ENCODE measurements at regions not wholly inside any gene's neighbourhood (a gene's known extent, or its start where the extent isn't known, plus 50 kb on each side); places are given as distances from the start of the nearest gene placed in this dataset.

DNA sequence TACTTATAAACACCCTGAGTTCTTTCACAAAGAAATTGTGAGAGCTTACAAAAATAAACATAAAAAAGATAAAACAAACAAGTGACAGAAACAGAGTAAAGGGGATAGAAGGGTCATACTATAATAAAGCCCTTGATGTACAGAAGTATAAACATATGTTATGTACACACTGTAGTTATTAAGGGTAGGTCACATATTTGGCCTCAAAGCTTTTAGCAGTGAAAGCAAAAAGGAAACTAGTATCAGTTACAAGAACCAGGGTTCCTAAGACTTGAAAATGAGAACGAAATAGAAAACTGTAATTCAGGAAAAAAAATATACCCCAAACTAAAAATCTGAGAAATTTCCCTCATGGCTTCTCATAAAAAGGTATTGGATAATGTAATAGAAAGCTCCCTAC, 380.6 kb downstream of the HDGFL1 start:
- DNase-seq, result no peak

DNA sequence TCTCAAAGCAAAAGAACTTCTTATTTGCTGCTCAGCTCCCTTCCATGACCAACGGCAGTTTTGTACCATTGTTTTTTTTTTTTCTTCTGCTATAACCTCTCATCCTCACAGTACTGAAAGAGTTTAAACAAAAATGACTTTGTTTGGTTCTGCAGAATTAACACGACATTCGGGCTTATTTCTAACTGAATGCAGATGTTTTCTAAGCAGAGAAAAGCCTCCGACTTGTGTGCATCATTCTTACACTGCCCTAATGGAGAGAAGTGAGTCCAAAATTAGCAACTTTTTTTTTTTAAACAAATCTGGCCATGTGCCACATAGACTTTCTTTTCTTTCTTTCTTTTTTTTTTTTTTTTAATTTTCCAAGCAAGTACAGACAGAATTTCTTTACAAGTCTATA, 382.7 kb downstream of the HDGFL1 start:
- no peak for DNase-seq

DNA sequence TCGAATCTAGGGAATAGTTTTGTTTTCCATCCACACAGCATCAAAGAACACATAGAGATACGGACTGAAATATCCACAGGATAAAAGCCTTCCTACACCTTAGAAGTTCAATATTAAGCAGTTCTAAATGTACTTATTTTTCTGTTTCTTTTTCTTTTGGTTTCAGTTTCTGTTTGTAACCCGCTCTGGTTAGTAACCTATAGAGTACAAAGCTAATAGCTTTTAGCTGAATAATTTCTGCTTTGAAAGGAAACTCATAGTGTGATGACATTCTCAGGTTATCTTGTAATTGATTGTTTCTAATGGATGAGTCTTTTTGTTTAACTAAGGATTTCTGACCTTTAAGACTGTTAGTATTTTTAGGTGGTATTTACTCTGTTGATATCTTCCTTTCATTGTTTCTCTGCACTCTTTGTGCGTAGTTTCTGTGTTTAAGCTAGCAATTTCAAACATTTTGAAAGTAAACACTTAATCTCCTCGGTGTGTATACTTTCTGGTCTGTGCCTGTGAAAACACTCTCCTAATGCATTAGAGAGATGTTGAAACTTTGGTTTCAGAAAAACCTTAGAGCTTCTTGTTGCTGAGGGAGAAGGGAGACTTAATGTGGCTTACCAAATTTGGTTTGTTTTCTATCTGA, 385.5 kb downstream of the HDGFL1 start:
- no peak for DNase-seq

DNA sequence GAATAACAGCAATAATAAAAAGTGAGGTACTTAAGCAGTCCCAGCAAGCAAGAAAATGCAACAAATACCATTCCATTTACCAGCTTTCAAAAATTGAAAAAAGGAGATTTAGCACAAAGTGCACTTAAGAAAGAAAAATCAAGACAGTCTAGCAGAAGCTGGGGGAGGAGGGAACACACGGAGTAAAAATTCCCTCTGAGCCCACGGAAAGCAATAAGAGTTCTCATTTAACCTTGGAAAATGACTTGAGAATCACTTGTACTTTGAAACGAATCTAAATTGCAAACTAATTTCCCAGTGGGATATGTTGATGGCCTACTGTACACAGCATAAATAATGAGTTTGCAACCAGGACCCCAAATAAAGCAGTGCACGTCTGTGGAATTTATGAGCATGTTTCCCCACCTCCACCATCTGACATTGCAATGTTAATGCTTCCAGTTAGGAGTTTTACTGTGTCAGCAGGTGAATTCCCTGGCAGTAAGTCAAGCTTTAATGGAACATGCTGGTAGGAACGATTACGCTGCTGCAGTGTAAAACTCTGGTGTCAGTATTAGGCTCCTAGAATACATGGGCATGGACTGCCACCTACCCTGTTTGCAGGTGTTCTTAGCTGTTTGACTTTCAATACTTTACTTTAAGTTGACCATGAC, 386.8 kb downstream of the HDGFL1 start:
- DNase-seq, result no peak

DNA sequence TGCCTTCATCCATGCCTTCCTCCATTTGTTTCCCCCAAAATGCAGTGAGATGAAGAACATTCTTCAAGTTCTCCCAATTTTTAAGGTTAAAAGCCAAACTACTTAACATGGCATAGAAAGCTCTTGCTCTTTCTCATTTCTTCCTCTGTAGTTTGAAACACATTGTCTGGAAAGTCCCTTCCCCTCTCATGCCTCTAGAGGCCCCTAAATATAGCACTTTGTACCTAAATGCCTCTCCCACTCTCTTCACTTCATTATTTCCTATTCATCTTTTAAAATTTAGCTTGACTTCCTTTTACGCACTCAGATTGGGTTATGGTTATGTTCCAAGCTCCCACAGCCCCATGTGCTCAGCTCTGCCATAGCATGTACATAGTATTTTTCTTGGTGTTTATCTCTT, 389.3 kb downstream of the HDGFL1 start:
- DNase-seq, result no peak

DNA sequence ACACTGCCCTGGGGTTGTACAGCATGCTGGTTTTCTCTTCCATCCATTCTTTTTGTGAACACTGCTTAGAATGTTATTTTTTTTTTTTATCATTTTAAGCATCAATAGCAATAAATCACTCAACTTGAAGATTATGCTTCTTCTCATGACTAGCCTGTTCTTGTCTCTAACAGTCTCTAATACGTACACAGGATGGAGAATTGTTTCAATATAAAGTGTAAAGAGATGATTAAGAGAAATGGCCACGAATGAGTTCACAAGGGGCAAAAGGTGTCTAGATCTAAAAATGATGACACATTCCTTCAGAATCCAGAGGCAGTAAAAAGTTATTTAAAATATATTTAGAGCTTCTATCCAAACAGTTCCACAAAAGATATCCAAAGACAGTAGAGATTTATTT, 390.2 kb downstream of the HDGFL1 start:
- no peak for DNase-seq

DNA sequence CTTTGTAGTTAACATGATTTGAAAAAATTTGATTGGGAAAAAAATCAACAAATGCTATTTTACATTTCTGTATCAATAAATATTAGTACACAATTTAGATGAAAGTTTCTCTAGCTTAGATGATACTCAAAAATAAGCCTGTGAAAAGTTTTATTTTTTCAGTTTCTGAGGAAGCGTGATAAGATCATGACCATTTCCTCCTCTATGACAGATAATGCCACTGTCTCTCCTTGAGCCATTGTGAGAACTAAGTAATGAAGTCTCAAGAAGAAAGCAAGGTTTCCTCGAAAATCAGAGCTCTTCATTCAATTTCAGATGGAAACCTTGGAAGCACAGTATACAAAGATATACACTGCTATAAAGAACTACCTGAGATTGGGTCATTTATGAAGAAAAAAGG, 395.0 kb downstream of the HDGFL1 start:
- DNase-seq, result no peak

DNA sequence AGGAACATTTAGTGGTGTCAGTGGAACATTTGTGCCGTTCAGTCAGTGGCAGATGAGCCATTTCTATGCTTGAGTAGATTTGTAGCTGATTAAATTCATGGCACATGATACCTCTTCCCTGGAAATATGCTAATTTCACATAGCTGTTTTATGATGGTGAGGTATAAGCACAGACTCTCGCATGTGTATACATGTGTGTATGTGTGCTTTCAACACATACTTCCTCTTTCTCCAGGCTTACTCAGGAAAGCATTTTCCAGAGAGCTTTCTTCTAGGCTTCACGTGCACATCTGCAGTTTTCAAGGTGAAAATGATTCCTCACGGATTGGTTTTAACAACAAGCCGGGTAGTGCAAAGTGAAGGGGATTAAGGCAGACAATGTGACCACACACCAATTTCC, 396.5 kb downstream of the HDGFL1 start:
- DNase-seq, result no peak

DNA sequence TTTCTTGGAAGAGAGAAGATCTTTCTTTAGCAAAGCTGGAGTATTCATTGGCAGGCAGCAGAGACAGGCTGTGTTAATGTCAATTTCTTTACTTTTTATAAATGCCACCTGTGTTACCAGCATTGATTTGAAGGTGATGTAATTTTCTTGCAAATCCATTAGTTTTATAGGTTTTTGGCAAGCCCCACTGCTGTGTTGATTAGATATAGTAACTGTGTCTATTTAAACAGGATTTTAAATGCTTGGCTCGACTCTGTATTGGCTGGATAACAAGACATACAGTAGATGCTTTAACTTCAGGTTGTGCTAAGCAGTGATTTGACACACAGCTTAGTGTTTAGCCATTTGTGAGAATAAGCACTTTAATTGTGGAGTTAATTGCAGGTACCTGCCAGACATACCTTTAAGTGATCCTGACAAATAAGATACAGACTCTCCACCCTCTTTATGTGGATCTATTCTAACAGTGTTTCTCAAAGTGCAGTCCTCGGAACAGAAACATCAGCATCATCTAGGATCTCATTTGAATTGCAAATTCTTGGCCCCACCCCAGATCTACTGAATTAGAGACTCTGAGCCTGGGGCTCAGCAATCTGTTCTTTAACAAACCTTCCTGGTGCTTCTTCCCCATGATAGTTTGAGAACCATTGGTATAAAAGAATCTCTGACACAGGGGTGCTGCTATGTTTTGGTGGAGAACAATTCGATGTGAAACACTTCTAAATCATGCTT, 397.5 kb downstream of the HDGFL1 start:
- no peak for DNase-seq

DNA sequence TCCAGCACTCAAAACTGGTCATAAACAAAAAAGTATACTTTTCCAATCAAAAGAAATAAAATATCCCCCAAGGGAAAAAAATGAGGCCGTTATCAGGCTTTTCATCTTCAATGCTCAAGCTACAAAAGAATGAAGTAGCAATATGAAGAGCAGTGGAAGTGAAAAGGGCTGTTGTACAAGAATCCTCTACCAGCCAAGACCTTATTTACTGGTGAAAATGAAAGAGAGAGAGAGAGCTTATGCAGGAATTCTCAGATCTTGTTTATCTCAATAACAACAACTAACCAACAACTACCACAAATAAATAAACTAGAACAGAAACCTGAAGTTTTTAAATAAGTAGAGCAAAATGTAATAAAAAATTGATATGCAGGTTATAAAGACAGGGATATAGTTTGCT, 400.6 kb downstream of the HDGFL1 start:
- no peak for DNase-seq

DNA sequence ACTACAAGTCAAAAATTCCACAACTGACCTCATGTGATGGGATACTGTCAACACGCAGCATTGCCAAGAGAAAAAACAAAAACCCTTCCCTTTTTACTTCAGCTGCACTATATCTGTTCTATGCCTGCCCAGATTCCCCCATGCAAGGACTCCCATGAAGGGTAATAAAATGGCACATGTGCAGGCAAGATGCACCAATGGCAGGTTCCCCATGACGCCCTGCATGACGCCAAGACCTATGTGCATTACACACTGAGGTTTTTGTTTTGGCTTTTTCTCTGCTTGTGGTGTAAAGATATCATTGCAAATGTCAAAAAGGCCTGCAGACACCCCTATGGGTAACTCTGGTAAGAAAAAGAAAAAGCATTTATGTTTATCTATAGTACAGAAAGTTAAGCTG, 403.4 kb downstream of the HDGFL1 start:
- DNase-seq, result no peak

DNA sequence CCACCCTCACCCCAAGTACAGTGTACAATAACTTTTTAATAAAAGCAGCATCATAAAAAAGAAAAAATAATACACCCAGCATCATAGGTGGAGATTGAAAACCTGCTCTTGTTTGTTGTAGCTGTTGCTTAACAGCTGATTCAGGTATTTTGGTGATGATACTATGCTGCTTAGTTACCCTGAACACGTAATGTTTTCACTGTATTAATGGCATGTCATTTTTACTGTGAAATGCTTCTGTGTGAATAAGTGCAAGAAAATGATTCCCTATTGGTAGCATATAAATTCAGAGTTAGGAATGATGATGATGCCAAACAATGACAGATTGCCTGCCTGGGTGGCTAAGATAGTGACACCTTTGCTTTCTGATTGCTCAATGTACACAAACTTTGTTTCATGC, 405.7 kb downstream of the HDGFL1 start:
- no peak for DNase-seq

DNA sequence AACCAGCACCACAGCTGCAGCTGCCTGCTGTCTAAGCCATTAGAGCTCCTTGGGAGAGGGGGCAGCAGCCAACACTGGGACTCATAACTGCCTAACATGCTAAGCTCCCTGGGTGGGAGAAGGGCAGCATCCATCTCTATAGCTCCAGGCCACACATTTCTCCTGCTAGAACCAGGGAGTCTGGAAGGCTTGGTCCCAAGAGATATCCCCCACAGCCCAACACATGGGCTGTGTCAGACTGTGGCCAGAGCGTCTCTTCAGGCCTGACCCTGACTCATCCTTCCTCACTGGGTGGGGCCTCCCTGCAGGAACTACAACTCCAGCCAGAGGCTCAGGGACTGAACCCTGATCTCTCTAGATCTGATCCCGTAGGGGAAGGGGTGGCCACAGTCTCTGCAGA, 411.1 kb downstream of the HDGFL1 start:
- no peak for DNase-seq

DNA sequence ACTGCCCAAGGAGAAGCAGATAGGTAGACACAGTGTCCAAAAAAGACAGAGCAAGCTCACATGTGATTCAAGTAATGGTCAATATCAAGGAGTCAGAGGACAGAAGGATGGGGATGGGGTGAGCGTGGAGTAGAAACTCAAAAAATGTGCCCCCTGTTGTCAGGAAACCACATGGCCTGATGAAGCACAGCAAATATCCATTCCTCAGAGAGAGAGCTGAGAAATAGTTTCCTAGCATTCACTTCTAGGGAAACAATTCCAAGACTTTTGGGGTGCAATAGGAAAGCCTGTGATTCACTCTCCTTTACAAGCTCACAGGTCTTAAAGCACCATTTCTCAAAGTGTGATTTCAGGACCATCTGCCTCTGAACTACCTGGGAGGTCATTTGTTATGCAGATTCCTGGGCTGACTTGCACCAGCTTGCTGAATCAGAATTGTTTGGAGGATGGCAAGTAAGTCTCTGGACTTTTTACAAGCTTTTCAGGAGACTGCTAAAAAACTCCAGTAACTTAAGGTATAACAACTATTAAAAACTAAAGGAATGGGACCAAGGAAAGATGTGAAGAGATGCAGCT, 432.8 kb downstream of the HDGFL1 start:
- DNase-seq, result no peak

DNA sequence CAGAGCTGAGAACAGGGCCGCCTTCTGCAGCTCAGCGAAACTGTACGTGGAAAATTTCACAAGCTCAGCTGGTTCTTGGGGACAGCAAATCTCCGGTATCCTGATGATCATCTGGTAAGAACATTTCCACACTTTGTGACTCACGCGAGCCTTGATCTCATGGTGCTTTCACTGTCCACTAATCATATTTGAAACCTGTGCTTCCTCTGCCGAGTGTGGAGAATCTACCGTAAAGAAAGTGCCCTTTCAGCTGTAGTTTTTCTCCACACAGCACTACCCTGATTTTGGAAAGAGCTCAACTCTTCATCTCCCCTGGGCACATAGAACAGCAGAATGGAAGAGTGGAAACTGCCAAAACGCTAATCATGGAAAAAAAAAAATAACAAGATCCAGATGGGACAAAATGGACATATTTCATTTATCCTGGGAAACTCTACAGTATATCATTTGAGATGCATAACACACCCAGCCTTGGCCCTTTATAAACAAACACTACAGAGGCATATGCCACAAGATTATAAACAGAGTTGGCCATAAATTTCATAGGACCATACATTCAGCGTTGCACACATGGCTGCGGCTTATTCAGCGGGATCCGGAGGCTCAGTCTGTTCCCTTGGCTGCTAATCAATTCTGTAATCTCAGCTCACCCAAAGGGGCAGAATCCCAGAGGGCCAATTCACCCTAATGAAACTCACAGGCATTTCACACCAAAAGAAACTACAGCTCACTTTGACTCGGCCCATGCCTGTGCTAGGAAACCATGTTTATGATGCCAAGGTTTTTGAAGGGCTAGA, 434.5 kb downstream of the HDGFL1 start:
- no peak for DNase-seq

DNA sequence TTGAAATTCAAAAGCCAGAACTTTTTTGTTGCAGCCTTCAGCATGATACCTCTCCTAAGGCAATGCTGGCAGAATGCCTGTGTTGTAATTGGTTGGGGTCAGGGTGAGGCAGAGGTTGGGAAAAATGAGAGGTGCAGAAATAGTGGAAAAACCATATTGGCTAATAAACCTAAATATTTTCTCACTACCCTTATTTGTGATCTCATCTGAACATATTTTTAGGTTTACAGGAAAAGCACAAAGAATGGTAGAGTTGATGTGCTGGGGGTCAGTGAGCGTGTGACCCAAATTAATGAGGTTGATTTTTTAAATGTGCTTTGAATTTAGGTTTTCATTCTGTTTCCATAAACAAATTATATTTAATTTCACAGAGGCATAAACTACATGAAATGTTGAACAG, 437.3 kb downstream of the HDGFL1 start:
- DNase-seq, result no peak

DNA sequence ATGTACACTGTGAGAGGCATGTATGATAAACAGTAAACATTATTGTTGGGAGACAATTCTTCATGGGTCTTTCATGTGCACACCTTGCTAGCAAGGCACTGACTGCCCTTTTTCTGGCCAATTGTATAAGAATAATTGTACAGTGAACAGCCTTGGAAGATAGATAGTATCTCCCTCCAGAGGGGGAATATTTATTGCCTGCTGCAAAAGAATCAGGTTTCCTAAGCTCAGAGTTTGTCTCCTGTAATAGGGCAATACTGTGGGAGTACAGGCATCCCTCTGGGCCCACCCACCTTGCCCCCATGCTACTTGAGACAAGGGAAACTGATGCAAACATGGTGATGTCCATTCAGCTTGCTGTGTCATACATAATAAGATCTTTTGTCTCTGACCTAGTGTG, 442.2 kb downstream of the HDGFL1 start:
- DNase-seq, result no peak

DNA sequence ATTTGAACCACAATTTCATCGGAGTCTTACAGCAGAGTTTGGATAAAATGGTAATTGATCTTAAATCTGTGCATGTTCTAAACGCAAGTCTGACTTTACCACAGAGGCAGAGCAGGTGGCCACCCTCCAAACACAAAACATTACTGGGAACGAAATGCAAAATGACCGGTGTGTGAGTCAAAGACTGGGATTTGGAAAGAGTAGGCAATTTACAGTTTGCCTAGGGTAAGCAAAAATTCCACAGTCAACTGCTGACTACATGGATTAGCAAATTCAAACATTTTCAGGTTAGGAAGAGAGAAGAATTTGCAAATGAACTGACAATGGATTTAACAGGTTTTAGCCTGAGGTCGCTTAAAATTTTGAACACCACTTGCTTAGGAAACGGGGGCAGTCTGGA, 444.4 kb downstream of the HDGFL1 start:
- no peak for DNase-seq

DNA sequence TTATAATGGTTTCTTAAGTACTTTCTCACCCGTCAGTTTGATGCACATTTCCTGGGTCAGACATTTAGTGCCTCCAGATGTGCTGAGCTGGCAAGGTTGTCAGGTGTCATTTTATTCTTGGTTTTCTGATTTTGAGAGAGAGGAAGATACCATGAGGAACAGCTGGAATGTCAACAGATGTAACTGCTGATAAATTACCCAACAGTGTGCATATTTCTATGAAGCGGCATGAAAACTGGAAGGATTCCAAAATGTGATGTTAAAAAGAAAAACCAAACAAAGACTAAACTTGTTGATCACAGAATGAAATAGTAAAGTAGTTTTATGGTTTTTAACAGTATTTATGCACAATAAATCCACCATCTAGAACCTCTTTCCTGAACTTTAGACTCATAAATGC, 447.3 kb downstream of the HDGFL1 start:
- no peak for DNase-seq

DNA sequence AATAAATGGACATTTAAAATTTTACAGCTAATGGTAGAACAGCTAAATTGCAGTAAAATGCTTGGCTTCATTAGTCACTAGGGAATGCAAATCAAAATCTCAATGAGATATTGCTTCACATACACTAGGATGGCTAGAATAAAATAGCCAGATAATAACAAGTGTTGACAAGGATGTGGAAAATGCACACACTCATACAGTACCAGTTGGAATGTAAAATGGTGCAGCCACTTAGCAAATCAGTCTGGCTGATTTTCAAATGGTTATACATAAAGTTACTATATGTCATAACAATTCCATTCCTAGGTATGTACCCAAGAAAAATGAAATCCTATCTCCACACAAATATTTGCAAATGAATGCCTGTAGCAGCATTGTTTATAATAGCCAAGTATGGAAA, 452.1 kb downstream of the HDGFL1 start:
- DNase-seq, result no peak

DNA sequence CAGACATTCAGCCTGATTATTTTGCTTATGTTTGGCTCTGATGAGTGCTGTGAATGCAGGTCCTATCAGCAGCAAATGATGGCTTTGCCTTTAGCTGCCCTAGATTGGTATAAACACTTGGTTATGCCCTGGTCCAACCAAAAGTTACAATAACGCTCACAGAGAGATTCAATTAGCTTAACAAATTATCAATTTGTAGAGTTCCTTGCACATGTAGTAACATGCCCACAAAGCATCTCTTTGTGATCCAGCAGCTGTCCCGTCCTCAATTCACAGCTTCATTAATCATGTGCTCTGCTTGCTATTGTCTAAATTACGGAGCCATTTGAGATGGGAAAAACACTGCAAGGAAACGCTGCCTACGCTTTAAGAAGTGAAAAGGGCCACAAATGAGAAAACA, 457.9 kb downstream of the HDGFL1 start:
- DNase-seq, result no peak

DNA sequence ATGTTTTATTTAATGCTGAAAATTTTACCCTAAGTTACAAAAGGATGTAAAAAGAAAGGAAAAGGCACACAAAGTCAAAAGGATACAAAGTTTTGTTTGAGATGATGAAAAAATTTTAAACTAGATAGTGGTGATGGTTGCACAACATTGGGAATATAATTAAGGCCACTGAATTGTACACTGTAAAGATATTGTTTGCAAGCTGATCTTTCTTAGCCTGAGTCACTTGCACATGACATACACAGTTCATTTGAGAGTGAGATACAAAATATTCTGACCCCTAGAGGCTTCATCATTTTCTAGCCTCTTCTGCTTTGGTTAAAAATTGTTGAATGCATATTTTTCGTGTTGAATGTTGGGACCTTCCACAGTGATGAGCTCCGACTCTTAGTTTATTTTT, 462.6 kb downstream of the HDGFL1 start:
- no peak for DNase-seq

DNA sequence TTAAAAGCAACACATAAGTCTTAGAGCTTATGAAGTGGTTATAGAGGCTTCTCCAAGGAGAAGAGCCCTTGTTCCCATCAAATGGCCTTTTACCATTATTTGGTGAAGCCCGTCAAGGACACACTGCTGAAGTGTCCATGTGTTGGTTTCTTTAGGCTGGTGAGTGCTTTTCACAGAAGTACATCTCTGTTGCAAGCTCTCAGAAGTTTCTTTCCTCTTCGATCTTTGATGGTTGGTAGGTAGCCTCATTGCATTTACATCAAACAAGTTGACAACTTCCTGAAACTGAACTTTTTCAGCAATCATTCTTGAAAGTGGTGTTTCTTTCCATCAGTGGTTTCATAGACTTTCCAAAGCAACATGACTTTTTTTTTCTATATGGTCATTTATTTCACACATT, 465.6 kb downstream of the HDGFL1 start:
- DNase-seq, result no peak

Measured in GOT3 (cell line).